HL-60 (cell line): ENCODE measurements at regions not wholly inside any gene's neighbourhood (a gene's known extent, or its start where the extent isn't known, plus 50 kb on each side); places are given as distances from the start of the nearest gene placed in this dataset.

Source experiments
- DNase-seq, 2 experiments: peaks; one replicate each; pipeline ENCODE4 v3.0.0-alpha.2; 2010 to 2020; ENCODE audit warnings: low read depth in 1 of 2, low spot score in 1 of 2
- H3K27ac ChIP-seq: fragments of 250-450 bp; sonication (Bioruptor Pico); replicated peaks from 2 replicates; pipeline ENCODE4 v1.5.1; 2020; ENCODE audit warnings: mild to moderate bottlenecking, moderate library complexity
- H3K27me3 ChIP-seq: fragments of 250-450 bp; sonication (Bioruptor Pico); 2 replicates; pipeline ENCODE4 v1.5.1; 2021; ENCODE audit warnings: mild to moderate bottlenecking, moderate library complexity; ENCODE audit not compliant: insufficient read depth, poor library complexity, severe bottlenecking
- H3K4me3 ChIP-seq: replicated peaks from 2 replicates; pipeline ENCODE4 v1.5.1; 2011; ENCODE audit warnings: mild to moderate bottlenecking, control low read depth, low read length; ENCODE audit not compliant: insufficient read depth
- GABPA ChIP-seq: IDR thresholded peaks from 2 replicates; pipeline ENCODE4 v1.6.1; 2012; ENCODE audit warnings: low read depth
- POLR2AphosphoS5 ChIP-seq: IDR thresholded peaks from 2 replicates; pipeline ENCODE4 v1.6.1; 2012; ENCODE audit warnings: low read depth
- SPI1 ChIP-seq: IDR thresholded peaks from 2 replicates; pipeline ENCODE4 v1.6.1; 2012; ENCODE audit warnings: low read depth, mild to moderate bottlenecking, borderline replicate concordance
- TF ChIP-seq, protein P1 (sequence below): IDR thresholded peaks from 2 replicates; pipeline ENCODE4 v1.6.1; 2012; ENCODE audit warnings: low read depth; ENCODE audit not compliant: insufficient replicate concordance
- TF ChIP-seq, protein P2 (sequence below): IDR thresholded peaks from one replicate; pipeline ENCODE4 v1.5.1; 2011; ENCODE audit warnings: low read length, control low read depth, inconsistent platforms; ENCODE audit not compliant: insufficient read depth

DNA sequence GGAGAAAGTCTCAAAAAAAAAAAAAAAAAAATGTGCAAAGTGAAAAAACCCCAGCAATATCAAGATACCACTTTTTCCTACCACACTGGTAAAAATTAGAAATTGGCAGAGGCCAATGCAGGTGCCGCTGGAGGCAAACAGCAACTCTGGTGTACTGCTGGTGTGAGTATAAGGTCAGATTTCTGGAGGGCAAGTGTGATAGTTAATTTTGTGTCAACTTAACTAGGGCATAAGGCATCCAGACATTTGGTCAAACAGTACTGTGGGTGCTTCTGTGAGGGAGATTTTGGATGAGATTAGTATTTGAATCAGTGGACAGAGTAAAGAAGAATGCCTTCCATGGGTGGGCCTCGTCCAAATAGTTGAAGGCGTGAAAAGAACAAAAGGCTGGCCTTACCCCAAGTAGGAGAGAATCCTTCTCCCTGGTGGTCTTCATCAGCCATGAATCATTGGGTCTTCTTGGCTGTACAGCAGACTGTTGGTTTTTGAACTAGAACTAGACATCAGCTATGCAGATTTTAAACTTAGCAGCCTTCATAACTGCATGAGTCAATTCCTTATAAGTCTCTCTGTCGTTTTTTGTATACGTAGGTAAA lies 52.8 kb upstream of the FHL2 start:
- peaks cover 7% of the 10 kb centered on the region for H3K27me3 ChIP-seq
- no peak overlapping the region for H3K4me3 ChIP-seq
- no peak overlapping the region for H3K27ac ChIP-seq
- TF ChIP-seq, protein P1, sequence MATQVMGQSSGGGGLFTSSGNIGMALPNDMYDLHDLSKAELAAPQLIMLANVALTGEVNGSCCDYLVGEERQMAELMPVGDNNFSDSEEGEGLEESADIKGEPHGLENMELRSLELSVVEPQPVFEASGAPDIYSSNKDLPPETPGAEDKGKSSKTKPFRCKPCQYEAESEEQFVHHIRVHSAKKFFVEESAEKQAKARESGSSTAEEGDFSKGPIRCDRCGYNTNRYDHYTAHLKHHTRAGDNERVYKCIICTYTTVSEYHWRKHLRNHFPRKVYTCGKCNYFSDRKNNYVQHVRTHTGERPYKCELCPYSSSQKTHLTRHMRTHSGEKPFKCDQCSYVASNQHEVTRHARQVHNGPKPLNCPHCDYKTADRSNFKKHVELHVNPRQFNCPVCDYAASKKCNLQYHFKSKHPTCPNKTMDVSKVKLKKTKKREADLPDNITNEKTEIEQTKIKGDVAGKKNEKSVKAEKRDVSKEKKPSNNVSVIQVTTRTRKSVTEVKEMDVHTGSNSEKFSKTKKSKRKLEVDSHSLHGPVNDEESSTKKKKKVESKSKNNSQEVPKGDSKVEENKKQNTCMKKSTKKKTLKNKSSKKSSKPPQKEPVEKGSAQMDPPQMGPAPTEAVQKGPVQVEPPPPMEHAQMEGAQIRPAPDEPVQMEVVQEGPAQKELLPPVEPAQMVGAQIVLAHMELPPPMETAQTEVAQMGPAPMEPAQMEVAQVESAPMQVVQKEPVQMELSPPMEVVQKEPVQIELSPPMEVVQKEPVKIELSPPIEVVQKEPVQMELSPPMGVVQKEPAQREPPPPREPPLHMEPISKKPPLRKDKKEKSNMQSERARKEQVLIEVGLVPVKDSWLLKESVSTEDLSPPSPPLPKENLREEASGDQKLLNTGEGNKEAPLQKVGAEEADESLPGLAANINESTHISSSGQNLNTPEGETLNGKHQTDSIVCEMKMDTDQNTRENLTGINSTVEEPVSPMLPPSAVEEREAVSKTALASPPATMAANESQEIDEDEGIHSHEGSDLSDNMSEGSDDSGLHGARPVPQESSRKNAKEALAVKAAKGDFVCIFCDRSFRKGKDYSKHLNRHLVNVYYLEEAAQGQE, result no peak
- TF ChIP-seq, protein P2, sequence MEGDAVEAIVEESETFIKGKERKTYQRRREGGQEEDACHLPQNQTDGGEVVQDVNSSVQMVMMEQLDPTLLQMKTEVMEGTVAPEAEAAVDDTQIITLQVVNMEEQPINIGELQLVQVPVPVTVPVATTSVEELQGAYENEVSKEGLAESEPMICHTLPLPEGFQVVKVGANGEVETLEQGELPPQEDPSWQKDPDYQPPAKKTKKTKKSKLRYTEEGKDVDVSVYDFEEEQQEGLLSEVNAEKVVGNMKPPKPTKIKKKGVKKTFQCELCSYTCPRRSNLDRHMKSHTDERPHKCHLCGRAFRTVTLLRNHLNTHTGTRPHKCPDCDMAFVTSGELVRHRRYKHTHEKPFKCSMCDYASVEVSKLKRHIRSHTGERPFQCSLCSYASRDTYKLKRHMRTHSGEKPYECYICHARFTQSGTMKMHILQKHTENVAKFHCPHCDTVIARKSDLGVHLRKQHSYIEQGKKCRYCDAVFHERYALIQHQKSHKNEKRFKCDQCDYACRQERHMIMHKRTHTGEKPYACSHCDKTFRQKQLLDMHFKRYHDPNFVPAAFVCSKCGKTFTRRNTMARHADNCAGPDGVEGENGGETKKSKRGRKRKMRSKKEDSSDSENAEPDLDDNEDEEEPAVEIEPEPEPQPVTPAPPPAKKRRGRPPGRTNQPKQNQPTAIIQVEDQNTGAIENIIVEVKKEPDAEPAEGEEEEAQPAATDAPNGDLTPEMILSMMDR, result no peak
- no peak for TF ChIP-seq SPI1
- TF ChIP-seq GABPA, result no peak
- TF ChIP-seq POLR2AphosphoS5, result no peak
- no peak for DNase-seq

DNA sequence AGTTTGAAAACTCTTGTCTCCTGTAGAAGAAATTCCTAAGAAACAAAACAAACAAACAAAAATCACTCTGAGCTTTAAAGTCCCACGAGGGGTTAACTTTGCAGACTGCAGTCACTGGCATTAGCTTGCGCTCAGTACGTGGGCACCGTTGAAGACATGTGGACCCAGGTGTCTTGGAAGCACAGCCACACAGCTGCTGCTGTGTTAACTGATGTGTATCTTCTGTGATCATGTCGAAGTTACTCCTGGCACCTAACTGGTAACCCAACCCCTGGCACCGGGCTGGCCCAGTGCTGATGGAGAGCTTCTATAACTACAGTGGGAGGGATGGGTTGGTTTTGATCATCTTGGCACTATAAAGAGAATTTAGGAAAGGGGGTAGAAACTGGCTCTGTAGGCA lies 51.6 kb upstream of the FHL2 start:
- Histone ChIP-seq H3K27ac (no peak overlapping the region), H3K27me3 (peaks cover 3% of the 10 kb centered on the region), H3K4me3 (no peak overlapping the region)
- no peak for DNase-seq
- TF ChIP-seq, protein P1, result no peak
- TF ChIP-seq, protein P2, result no peak
- TF ChIP-seq POLR2AphosphoS5 (no peak), SPI1 (no peak), GABPA (no peak)

DNA sequence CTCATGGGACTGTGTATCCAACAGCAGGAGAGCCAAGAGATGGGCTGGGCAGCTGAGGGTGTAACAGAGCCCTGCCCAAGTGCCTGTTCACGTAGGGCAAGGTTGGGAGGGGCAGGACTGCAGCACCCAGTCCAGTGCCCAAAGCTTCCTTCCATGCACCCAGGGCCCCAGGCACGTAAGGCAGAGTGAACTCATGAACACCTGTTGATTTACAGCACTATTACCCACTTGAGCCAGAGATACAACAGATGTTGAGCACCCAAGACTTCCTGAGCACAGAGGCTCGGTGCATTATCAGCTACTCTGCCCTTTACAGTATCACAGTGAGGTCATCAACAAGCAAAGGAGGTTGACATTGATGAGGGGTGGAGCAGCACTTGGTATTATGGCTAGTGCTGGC lies 50.2 kb upstream of the FHL2 start:
- Histone ChIP-seq H3K4me3 (no peak overlapping the region), H3K27ac (no peak overlapping the region), H3K27me3 (peaks cover 3% of the 10 kb centered on the region)
- DNase-seq, result no peak
- TF ChIP-seq SPI1 (no peak), GABPA (no peak), POLR2AphosphoS5 (no peak)
- TF ChIP-seq, protein P1, result no peak
- TF ChIP-seq, protein P2, result no peak
